Osteoblast (primary cell): ENCODE measurements at regions not wholly inside any gene's neighbourhood (a gene's known extent, or its start where the extent isn't known, plus 50 kb on each side); places are given as distances from the start of the nearest gene placed in this dataset.

Source experiments
- DNase-seq: peaks from one replicate; pipeline ENCODE4 v3.0.0; 2011; ENCODE audit warnings: low spot score, mixed read lengths; ENCODE audit not compliant: insufficient read length; ENCODE audit errors: missing footprints
- H2AFZ ChIP-seq: 2 replicates; pipeline ENCODE4 v1.6.0; 2011; ENCODE audit warnings: mild to moderate bottlenecking, low read length
- H3K27ac ChIP-seq: 2 replicates; pipeline ENCODE4 v1.5.1; 2011; ENCODE audit warnings: mild to moderate bottlenecking, low read depth, low read length, moderate library complexity
- H3K27me3 ChIP-seq: 2 replicates; pipeline ENCODE4 v1.6.0; 2012; ENCODE audit warnings: mild to moderate bottlenecking, control low read depth, inconsistent platforms, low read length, moderate library complexity; ENCODE audit not compliant: insufficient read depth
- H3K36me3 ChIP-seq: 2 replicates; pipeline ENCODE4 v1.5.1; 2011; ENCODE audit warnings: mild to moderate bottlenecking, low read length, control low read depth, moderate library complexity; ENCODE audit not compliant: insufficient read depth
- H3K4me1 ChIP-seq: 2 replicates; pipeline ENCODE4 v1.5.1; 2011; ENCODE audit warnings: mild to moderate bottlenecking, low read length, control low read depth, moderate library complexity; ENCODE audit not compliant: insufficient read depth
- H3K4me2 ChIP-seq: 2 replicates; pipeline ENCODE4 v1.6.0; 2011; ENCODE audit warnings: mild to moderate bottlenecking, low read length; ENCODE audit not compliant: insufficient read depth
- H3K4me3 ChIP-seq: fragments of 200-600 bp; sonication (generic); 3 replicates; pipeline ENCODE4 v1.5.1; 2012; ENCODE audit warnings: mild to moderate bottlenecking, low read length, inconsistent platforms; ENCODE audit not compliant: insufficient read depth
- H3K79me2 ChIP-seq: 2 replicates; pipeline ENCODE4 v1.6.0; 2012; ENCODE audit warnings: mild to moderate bottlenecking, low read length, control low read depth, inconsistent platforms; ENCODE audit not compliant: insufficient read depth
- H3K9me3 ChIP-seq: 2 replicates; pipeline ENCODE4 v1.5.1; 2011; ENCODE audit warnings: low read depth, low read length, control low read depth
- H4K20me1 ChIP-seq: 2 replicates; pipeline ENCODE4 v1.6.0; 2012; ENCODE audit warnings: mild to moderate bottlenecking, low read length, control low read depth; ENCODE audit not compliant: insufficient read depth
- TF ChIP-seq, protein P1 (sequence below): IDR thresholded peaks from 2 replicates; pipeline ENCODE4 v1.5.1; 2011; ENCODE audit warnings: mild to moderate bottlenecking, low read depth, low read length, moderate library complexity; ENCODE audit errors: extremely low read depth

- Histone ChIP-seq H3K4me3 (no peak overlapping the region), H3K36me3 (no peaks in the 10 kb centered on the region), H3K9me3 (no peaks in the 10 kb centered on the region), H3K4me2 (no peak overlapping the region), H3K79me2 (no peaks in the 10 kb centered on the region), H3K4me1 (no peaks in the 10 kb centered on the region), H3K27me3 (no peaks in the 10 kb centered on the region), H4K20me1 (no peaks in the 10 kb centered on the region), H3K27ac (no peak overlapping the region), H2AFZ (no peak overlapping the region)
- no peak for DNase-seq
- TF ChIP-seq, protein P1, sequence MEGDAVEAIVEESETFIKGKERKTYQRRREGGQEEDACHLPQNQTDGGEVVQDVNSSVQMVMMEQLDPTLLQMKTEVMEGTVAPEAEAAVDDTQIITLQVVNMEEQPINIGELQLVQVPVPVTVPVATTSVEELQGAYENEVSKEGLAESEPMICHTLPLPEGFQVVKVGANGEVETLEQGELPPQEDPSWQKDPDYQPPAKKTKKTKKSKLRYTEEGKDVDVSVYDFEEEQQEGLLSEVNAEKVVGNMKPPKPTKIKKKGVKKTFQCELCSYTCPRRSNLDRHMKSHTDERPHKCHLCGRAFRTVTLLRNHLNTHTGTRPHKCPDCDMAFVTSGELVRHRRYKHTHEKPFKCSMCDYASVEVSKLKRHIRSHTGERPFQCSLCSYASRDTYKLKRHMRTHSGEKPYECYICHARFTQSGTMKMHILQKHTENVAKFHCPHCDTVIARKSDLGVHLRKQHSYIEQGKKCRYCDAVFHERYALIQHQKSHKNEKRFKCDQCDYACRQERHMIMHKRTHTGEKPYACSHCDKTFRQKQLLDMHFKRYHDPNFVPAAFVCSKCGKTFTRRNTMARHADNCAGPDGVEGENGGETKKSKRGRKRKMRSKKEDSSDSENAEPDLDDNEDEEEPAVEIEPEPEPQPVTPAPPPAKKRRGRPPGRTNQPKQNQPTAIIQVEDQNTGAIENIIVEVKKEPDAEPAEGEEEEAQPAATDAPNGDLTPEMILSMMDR: no peak
These were observed 933.6 kb downstream of the EFNA5 start for GRCh38 chr5:106737111-106737510.

DNA sequence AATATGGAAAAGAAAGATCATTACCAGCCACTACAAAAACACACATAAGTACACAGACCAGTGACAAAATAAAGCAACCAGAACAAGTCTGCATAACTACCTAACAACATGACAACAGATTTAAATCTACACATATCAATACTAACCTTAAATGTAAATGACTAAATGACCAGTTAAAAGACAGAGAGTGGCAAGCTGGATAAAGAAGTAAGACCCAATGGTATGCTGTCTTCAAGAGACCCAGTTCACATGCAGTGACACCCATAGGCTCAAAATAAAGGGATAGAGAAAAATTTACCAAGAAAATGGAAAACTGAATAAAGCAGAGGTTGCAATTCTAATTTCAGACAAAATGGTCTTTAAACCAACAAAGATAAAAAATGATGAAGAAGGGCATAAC, 938.1 kb downstream of the EFNA5 start:
- Histone ChIP-seq H3K4me3 (no peak overlapping the region), H3K4me1 (no peaks in the 10 kb centered on the region), H3K27me3 (no peaks in the 10 kb centered on the region), H3K27ac (no peak overlapping the region), H3K79me2 (no peaks in the 10 kb centered on the region), H3K9me3 (no peaks in the 10 kb centered on the region), H2AFZ (no peak overlapping the region), H3K36me3 (no peaks in the 10 kb centered on the region), H3K4me2 (no peak overlapping the region), H4K20me1 (no peaks in the 10 kb centered on the region)
- TF ChIP-seq, protein P1: no peak
- DNase-seq: no peak

- no peak for DNase-seq
- Histone ChIP-seq H3K9me3 (no peaks in the 10 kb centered on the region), H3K4me1 (no peaks in the 10 kb centered on the region)
These were observed 939.8 kb downstream of the EFNA5 start for GRCh38 chr5:106730912-106731311.

DNA sequence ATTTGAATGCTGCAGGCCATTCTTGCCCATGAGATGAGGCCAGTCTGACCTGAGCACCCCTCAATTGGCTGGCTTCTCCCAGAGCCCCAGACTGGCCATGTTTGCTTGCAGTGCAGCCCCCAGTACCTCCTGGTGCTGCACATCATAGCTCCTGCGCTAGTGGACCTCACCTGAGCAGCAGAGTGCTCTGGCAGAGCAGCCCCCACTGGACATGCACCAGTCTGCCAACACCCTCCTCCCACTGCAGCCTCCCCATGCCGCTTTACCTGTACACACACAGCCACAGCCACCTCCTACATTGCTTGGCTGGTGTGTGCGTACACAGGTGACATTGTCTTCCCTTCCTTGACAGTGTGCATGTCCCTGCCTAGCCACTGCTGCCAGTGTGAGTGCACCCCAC, 940.2 kb downstream of the EFNA5 start:
- Histone ChIP-seq H3K4me3 (no peak overlapping the region), H3K9me3 (no peaks in the 10 kb centered on the region), H3K36me3 (no peaks in the 10 kb centered on the region), H3K27ac (no peak overlapping the region), H2AFZ (no peak overlapping the region), H3K79me2 (no peaks in the 10 kb centered on the region), H3K4me1 (no peaks in the 10 kb centered on the region), H3K27me3 (no peaks in the 10 kb centered on the region), H4K20me1 (no peaks in the 10 kb centered on the region), H3K4me2 (no peak overlapping the region)
- TF ChIP-seq, protein P1: no peak
- no peak for DNase-seq

More at GRCh38 chr5:106730912-106731311, 939.8 kb downstream of the EFNA5 start:
- Histone ChIP-seq H3K27me3 (no peaks in the 10 kb centered on the region), H3K4me3 (no peak overlapping the region), H3K27ac (no peak overlapping the region), H4K20me1 (no peaks in the 10 kb centered on the region), H2AFZ (no peak overlapping the region), H3K4me2 (no peak overlapping the region), H3K79me2 (no peaks in the 10 kb centered on the region), H3K36me3 (no peaks in the 10 kb centered on the region)
- TF ChIP-seq, protein P1: no peak
